GM21723 (cell line): ENCODE measurements at regions not wholly inside any gene's neighbourhood (a gene's known extent, or its start where the extent isn't known, plus 50 kb on each side); places are given as distances from the start of the nearest gene placed in this dataset.
"Not testable (repeated sequence)": the region's sequence is repeated elsewhere in the genome, so short reads cannot be mapped to it uniquely, and the experiment has no call there.

Source experiments
- ATAC-seq: cut with Tn5 transposase; IDR thresholded peaks from one replicate; pipeline ENCODE4 v1.9.1; 2021; ENCODE audit warnings: mild to moderate bottlenecking, moderate library complexity; ENCODE audit not compliant: unreplicated experiment

DNA sequence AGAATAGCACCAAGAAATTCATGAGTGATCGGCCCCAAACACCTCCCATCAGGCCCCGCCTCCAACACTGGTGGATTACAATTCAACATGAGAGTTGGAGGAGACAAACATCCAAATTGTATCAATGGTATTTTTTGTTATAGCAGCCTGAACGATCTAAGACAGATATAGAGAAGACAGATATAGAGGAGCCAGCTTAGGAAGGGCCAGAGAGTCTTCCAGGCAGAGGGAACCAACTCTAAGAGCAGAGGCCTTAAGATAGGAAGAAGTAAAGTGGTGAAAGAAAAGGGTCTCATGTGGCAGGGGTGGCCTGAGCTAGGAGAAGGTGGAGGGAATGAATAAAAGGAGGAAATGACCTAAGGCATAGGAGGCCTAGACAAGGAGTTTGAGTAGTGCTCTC lies 158.8 kb upstream of the TBL1XR1 start:
- no peak for ATAC-seq

- ATAC-seq = no peak
These were observed 159.7 kb upstream of the TBL1XR1 start for GRCh38 chr3:177356952-177357351.

DNA sequence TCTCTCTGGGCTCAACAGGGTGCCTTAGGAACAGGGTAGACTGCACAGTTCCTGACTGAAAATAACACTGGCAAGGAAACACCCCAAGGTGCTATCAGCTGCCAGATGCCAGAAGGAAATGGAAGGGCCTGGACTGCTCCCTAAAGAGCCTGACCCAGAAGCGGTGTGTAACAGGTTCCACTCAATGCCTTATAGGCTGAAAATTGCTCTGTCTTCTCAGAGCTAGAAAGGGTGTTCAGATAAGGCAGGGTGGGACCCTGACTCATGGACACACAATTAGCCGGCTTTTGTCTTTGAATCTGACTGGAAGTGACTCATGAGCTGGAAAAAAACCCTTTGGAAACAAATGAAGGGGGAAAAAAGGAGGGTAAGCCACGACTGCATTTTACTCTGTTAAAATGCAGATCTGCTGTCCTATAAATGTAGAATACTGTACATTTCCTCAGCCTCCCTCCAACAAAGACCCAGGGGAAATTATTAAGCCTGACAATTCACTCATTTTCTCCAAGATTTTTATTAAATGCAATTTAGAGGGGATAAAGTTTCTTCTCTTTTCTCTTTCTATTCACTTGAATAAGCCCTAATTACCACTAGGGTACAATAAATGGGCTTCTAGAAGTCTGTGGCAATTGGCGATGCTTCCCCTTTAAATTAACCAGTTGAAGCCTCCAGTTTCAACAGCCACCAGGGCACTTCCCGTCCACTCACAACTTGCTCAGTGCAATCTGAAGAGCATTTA lies 160.2 kb upstream of the TBL1XR1 start:
- no peak for ATAC-seq

- ATAC-seq = peak; percentile 54
These were observed 161.1 kb upstream of the TBL1XR1 start for GRCh38 chr3:177358091-177358976.

- ATAC-seq = peak; percentile 23
These were observed 161.8 kb upstream of the TBL1XR1 start for GRCh38 chr3:177358977-177359592.

GRCh38 chr3:177359593-177360357 lies 162.5 kb upstream of the TBL1XR1 start:
- peak; percentile 73 for ATAC-seq

DNA sequence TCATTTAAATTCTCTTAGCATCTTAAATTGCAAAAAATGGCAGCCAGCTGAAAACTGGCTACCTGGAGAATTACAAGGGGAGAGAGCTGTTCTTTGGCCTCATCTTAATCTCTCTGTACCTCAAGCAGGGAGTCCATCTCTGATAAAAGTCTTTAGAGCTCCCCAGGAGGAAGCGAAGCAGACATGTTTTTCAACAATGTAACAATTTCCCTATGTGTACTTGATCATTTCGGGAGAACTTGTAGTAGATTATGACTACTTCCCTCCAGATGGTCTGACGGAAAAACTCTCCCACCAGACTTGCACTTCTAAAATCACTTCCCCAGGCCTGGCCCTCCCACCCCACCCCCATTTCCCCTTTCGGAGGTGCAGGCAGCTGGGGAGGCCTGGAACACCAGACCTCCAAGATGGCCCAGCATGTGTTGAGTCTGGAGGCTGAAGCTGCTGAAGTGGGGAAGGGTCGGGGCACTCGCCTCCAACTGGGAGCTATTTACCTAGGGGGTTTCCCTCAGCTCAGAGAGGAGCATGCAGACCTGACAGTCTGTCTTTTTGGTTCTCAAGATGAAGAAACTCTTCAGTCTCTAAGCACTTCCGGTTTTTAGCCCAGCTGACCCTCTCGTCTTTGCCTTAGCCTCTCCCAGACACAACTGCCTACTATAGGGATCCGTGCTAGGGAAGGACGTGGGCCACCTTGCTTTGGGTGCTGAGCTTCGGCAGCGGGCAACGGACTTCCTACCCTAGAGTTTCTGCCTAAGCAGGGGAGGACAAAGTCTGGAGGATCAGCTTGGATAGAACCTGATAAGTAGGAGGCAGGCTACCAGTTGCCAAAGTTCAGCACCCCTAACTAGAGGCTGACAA lies 164.0 kb upstream of the TBL1XR1 start:
- no peak for ATAC-seq

- ATAC-seq = no peak
These were observed 165.3 kb upstream of the TBL1XR1 start for GRCh38 chr3:177362626-177363025.

DNA sequence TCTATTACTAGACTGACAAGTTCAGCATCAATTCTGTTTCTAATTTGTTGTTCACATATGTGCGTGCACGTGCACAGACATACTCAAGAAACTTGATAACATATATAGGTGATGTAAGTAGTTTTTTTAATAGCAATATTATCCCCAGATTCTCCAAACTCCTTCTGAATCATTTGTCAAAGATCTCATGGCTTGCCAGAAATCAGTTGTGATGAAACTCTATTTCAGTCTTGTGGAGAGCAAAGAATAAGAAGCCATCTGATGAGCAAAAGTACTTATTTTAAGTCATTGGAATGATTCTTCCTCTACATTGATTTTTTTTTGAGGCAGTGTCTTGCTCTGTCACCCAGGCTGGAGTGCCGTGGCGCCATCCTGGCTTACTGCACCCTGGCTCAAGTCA lies 167.0 kb upstream of the TBL1XR1 start:
- no peak for ATAC-seq

DNA sequence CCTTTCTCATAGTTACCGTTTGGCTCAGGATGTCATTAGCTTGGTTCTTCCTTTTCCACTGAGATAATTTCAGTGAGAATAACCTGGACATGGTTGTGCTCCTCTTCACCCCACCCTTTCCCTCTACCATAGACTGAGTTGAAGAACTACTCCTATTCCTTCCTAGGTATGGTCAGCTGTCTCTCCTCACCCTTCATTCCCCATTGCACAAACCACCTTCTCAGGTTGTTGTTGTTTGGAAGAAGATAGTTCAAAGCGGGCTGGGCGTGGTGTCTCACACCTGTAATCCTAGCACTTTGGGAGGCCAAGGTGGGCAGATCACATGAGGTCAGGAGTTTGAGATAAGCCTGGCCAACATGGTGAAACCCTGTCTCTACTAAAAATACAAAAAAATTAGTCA lies 168.0 kb upstream of the TBL1XR1 start:
- not testable (repeated sequence) for ATAC-seq

- no peak for ATAC-seq
These were observed 170.5 kb upstream of the TBL1XR1 start for GRCh38 chr3:177367788-177368187.

DNA sequence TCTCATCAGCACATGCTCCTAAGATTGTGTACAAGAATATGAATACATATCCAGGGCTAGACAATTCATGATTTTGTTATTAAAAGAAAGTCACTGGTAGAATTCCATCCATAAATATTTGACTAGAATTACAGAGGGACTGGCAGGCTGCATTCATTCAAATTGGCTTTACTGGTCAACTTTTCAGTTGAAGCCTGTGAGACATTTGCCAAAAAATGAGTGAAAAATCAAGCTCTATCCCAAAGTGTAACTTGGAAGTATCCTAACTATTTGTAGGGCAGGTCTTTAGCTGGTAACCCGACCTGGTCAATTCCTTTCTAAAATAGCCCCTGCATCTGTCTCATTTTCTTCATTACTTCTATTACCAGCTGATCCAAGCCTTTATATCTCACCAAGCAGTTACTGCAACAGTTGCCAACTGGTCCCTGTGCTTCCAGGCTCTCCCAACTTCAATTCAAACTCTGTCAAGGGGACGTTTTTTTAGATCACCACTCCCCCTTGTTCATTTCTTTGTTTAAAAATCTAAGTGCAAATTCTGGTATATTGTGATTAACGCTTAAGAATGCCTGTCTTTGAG lies 173.1 kb upstream of the TBL1XR1 start:
- ATAC-seq = no peak

DNA sequence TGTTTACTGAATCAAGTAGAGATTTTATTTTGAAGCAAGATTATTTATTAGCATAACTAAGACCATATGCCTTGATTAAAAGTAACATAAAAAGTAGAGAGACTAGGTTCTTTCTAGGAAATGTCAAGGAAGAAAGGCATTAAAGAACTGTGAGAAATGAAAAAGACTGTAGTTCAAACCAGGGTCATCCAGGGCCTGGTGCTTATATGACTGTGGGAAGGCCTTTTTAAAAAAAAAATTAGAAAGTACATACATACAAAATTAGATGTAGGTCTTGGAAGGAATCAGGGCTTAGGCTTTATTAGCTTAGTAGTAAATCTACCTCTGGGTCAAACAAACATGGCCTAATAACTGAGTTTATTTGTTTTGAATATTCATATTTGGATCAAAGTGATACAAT lies 173.9 kb upstream of the TBL1XR1 start:
- no peak for ATAC-seq

GRCh38 chr3:177371888-177372287 lies 174.6 kb upstream of the TBL1XR1 start:
- ATAC-seq = no peak

DNA sequence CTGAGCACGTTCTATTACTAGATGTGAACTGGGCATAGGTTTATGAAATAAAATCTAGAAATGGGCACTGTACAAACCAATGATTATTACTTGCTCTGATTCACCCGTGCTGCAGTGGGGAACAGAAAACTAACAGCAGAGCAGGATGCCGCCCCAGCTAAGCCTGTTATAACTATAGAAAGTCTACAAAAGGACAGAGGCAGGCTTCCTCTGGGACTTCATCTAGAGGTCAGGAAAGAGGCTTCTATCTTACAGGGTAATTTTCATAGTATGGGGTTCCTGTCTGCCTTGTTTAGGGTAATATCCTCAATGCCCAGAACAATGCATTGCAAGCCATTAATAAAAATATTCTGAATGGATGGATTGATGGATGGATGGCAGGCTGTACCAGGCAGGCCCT lies 177.0 kb upstream of the TBL1XR1 start:
- no peak for ATAC-seq

DNA sequence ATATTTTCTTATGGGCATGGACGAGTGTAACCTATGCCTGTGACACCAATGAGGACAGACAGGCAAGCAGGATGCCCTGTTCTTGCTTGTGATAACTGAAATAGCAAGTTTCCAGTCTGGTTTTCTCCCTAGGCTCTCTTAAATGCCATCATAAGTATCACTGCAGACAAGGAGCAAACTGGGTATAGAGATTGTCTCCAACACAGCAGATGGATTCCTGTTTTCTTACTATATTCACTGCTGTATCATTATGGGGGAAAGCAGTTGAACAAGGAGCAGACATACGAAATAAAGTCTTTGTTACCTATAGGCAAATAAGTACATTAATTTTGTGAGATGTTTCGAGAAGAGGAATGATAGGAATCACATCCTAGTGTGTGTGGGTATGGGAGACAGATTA lies 178.0 kb upstream of the TBL1XR1 start:
- no peak for ATAC-seq

DNA sequence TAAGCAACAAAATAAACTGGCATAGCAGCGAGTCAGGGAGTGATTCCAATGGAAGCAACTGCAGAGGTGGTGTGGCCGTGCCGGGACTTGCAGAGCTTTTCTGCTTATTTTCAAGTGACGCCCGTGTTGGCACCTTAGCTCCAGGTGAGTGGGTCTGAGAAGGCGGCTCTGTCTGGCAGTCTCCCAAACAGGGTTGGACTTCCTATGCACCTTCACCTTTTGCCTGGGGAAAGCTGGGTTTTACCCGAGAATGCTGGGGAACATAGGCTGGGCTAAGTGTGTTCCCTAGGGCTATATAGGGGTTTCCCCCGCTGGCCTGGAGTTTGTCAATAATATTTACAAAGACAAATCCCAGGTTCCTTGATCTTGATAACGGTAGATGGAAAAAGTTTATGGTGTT lies 179.9 kb upstream of the TBL1XR1 start:
- no peak for ATAC-seq

DNA sequence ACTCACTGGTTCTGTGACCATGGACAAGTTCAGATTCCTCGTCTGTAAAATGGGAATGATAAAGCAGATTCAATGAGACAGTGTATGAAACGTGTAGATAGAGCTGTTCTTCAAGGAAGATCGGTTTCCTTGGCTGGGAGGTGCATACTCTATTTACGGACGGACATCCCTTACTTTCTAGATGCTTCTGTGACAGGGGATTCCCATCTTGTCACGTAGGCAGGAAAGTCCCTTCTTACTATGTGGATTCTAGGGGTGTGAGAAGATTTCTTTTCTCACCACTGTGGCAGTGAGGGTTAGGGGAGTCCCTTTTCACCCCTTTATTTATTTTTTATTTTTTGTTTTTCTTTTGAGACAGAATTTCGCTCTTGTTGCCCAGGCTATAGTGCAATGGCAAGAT lies 180.9 kb upstream of the TBL1XR1 start:
- peak; percentile 71 for ATAC-seq

GRCh38 chr3:177379045-177379444 lies 181.8 kb upstream of the TBL1XR1 start:
- ATAC-seq = no peak

DNA sequence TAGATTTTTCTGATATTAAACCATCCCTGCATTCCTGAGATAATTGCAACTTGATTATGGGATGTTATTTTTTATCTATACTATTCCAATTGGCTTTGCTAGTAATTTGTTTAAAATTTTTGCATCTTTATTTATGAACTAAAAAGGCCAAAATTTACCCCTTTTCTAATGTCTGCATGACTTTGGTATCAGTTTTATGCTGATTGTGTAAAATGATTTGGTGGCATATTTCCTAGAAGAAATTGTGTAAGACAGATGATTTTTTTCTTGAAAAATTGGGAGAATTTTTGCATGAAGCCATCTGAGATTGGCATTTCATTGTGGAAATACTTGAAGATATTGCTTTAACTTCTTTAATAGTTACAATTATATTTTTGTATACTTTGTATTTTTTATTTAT lies 183.8 kb upstream of the TBL1XR1 start:
- no peak for ATAC-seq
